ENCODE measurements at regions not wholly inside any gene's neighbourhood (a gene's known extent, or its start where the extent isn't known, plus 50 kb on each side); places are given as distances from the start of the nearest gene placed in this dataset.

DNA sequence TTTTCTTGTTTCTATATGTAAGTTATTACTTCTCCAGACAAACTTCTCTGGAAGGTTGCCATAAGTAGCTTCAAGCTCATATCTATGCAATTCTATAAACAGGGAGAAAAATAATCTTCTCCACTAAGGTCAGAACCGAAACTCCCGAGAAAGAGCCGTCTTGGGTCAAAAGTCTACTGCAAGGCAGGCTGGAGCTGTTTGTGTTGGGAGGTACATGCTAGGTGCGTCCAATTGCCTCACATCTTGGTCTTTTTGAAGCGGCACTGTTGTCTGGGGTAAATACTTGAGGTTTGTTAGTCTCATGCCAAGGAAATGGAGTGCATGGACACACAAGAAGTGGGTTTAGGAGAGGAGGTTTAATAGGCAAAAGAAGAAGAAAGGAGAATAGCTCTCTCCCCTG, 674.7 kb upstream of the TMEM132C start:
- TF ChIP-seq, protein P1, sequence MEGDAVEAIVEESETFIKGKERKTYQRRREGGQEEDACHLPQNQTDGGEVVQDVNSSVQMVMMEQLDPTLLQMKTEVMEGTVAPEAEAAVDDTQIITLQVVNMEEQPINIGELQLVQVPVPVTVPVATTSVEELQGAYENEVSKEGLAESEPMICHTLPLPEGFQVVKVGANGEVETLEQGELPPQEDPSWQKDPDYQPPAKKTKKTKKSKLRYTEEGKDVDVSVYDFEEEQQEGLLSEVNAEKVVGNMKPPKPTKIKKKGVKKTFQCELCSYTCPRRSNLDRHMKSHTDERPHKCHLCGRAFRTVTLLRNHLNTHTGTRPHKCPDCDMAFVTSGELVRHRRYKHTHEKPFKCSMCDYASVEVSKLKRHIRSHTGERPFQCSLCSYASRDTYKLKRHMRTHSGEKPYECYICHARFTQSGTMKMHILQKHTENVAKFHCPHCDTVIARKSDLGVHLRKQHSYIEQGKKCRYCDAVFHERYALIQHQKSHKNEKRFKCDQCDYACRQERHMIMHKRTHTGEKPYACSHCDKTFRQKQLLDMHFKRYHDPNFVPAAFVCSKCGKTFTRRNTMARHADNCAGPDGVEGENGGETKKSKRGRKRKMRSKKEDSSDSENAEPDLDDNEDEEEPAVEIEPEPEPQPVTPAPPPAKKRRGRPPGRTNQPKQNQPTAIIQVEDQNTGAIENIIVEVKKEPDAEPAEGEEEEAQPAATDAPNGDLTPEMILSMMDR (IDR thresholded peaks at IDR 0.05), result no peak
- no peak for TF ChIP-seq EP300 (IDR thresholded peaks at IDR 0.05)

Measured in stomach (tissue), 4 donors.